Activated T-helper 1 cell treated with anti-CD3 and anti-CD28 coated beads, Interleukin-12 subunit alpha, Interleukin-12 subunit beta, Interleukin-2, Interleukin-4 antibody, amounts not matched to agents 30 ng/mL and 10 ng/mL and 1 ng/mL, durations not matched to agents 14 hours and 24 hours and 36 hours (primary cell): ENCODE measurements at regions not wholly inside any gene's neighbourhood (a gene's known extent, or its start where the extent isn't known, plus 50 kb on each side); places are given as distances from the start of the nearest gene placed in this dataset.
A peak's percentile ranks its signal among the peaks of the same experiment; 100 is the strongest.
"Not testable (repeated sequence)": the region's sequence is repeated elsewhere in the genome, so short reads cannot be mapped to it uniquely, and the experiment has no call there.

Source experiments
- DNase-seq: peaks from one replicate; pipeline ENCODE4 v3.0.0; 2021; ENCODE audit warnings: low spot score
- H3K27ac Mint-ChIP-seq: one replicate; pipeline ENCODE4 v1.8.0; 2021; ENCODE audit warnings: mild to moderate bottlenecking, mixed read lengths
- H3K27me3 Mint-ChIP-seq: one replicate; pipeline ENCODE4 v1.8.0; 2022; ENCODE audit warnings: mild to moderate bottlenecking, moderate library complexity, mixed read lengths; ENCODE audit not compliant: insufficient read depth
- H3K36me3 Mint-ChIP-seq: one replicate; pipeline ENCODE4 v1.8.0; 2021; ENCODE audit warnings: low read depth, mixed read lengths
- H3K4me1 Mint-ChIP-seq: one replicate; pipeline ENCODE4 v1.8.0; 2021; ENCODE audit warnings: low read depth, mixed read lengths
- H3K4me3 Mint-ChIP-seq: one replicate; pipeline ENCODE4 v1.8.0; 2021; ENCODE audit warnings: mild to moderate bottlenecking, moderate library complexity, mixed read lengths
- H3K9me3 Mint-ChIP-seq: one replicate; pipeline ENCODE4 v1.8.0; 2021; ENCODE audit warnings: mixed read lengths
- intact Hi-C: fragments of 100-400 bp; cut with micrococcal nuclease; formaldehyde crosslinking; loops from one replicate; pipeline ENCODE4 v1.15.1; 2024

DNA sequence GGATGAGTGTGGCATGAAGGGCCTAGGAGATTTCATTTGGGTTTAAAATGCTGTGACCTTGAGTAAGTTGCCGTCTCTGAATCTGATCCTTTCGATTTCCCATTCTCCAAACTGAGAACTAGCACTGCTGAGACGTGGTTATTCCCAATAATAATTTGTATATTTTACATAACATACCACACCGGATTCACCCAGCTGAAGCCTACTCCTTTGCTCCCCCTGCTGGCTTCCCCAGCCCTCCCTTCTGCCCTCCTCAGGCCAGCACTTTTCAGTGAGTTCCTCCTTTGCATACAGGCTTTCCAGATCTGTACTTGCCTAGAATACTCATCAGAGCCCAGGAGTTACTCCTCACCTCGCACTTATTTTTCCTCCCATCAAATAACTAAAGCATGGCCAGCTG, 255.1 kb downstream of the OR4F29 start:
- intact Hi-C loops, H3K9me3 Mint-ChIP-seq, H3K27ac Mint-ChIP-seq, H3K4me1 Mint-ChIP-seq, H3K4me3 Mint-ChIP-seq, H3K27me3 Mint-ChIP-seq, H3K36me3 Mint-ChIP-seq, DNase-seq: not testable (repeated sequence)

DNA sequence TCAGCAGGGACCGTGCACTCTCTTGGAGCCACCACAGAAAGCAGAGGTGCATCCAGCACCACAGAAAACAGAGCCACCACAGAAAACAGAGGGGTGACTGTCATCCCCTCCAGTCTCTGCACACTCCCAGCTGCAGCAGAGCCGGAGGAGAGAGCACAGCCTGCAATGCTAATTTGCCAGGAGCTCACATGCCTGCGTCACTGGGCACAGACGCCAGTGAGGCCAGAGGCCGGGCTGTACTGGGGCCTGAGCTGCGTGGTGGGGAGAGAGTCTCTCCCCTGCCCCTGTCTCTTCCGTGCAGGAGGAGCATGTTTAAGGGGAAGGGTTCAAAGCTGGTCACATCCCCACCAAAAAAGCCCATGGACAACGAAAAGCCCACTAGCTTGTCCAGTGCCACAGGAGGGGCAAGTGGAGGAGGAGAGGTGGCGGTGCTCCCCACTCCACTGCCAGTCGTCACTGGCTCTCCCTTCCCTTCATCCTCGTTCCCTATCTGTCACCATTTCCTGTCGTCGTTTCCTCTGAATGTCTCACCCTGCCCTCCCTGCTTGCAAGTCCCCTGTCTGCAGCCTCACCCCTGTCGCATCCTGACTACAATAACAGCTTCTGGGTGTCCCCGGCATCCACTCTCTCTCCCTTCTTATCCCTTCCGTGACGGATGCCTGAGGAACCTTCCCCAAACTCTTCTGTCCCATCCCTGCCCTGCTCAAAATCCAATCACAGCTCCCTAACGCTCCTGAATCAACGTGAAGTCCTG, 260.0 kb downstream of the OR4F29 start:
- H3K27me3 Mint-ChIP-seq, H3K4me3 Mint-ChIP-seq, H3K9me3 Mint-ChIP-seq, intact Hi-C loops, H3K36me3 Mint-ChIP-seq, H3K27ac Mint-ChIP-seq, H3K4me1 Mint-ChIP-seq: not testable (repeated sequence)
- peak; percentile 0 for DNase-seq

DNA sequence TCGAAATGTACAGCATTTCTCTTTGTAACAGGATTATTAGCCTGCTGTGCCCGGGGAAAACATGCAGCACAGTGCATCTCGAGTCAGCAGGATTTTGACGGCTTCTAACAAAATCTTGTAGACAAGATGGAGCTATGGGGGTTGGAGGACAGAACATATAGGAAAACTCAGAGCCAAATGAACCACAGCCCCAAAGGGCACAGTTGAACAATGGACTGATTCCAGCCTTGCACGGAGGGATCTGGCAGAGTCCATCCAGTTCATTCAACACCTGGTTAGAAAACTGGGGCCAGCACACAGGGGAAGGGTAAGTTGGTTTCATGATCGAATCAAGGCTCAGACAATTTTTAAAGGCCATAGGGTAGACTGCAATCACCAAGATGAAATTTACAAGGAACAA, 260.8 kb downstream of the OR4F29 start:
- DNase-seq, H3K4me3 Mint-ChIP-seq, H3K36me3 Mint-ChIP-seq, H3K9me3 Mint-ChIP-seq, H3K4me1 Mint-ChIP-seq, H3K27me3 Mint-ChIP-seq, intact Hi-C loops: not testable (repeated sequence)
- peak overlapping the region; percentile 14 for H3K27ac Mint-ChIP-seq

DNA sequence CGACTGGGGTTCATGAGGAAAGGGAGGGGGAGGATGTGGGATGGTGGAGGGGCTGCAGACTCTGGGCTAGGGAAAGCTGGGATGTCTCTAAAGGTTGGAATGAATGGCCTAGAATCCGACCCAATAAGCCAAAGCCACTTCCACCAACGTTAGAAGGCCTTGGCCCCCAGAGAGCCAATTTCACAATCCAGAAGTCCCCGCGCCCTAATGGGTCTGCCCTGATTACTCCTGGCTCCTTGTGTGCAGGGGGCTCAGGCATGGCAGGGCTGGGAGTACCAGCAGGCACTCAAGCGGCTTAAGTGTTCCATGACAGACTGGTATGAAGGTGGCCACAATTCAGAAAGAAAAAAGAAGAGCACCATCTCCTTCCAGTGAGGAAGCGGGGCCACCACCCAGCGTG, 261.6 kb downstream of the OR4F29 start:
- H3K36me3 Mint-ChIP-seq, H3K27me3 Mint-ChIP-seq, H3K4me1 Mint-ChIP-seq, H3K4me3 Mint-ChIP-seq, intact Hi-C loops, H3K27ac Mint-ChIP-seq, H3K9me3 Mint-ChIP-seq: not testable (repeated sequence)
- peak; percentile 0 for DNase-seq

DNA sequence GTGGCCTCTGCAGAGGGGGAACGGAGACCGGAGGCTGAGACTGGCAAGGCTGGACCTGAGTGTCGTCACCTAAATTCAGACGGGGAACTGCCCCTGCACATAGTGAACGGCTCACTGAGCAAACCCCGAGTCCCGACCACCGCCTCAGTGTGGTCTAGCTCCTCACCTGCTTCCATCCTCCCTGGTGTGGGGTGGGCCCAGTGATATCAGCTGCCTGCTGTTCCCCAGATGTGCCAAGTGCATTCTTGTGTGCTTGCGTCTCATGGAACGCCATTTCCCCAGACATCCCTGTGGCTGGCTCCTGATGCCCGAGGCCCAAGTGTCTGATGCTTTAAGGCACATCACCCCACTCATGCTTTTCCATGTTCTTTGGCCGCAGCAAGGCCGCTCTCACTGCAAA, 262.2 kb downstream of the OR4F29 start:
- H3K4me3 Mint-ChIP-seq, H3K4me1 Mint-ChIP-seq, H3K27ac Mint-ChIP-seq, DNase-seq, H3K27me3 Mint-ChIP-seq, H3K9me3 Mint-ChIP-seq, intact Hi-C loops, H3K36me3 Mint-ChIP-seq: not testable (repeated sequence)

DNA sequence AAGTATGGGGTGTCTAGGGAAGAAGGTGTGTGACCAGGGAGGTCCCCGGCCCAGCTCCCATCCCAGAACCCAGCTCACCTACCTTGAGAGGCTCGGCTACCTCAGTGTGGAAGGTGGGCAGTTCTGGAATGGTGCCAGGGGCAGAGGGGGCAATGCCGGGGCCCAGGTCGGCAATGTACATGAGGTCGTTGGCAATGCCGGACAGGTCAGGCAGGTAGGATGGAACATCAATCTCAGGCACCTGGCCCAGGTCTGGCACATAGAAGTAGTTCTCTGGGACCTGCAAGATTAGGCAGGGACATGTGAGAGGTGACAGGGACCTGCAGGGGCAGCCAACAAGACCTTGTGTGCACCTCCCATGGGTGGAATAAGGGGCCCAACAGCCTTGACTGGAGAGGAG, 264.2 kb downstream of the OR4F29 start:
- H3K36me3 Mint-ChIP-seq, H3K9me3 Mint-ChIP-seq, intact Hi-C loops, DNase-seq, H3K27ac Mint-ChIP-seq, H3K27me3 Mint-ChIP-seq, H3K4me1 Mint-ChIP-seq, H3K4me3 Mint-ChIP-seq: not testable (repeated sequence)

DNA sequence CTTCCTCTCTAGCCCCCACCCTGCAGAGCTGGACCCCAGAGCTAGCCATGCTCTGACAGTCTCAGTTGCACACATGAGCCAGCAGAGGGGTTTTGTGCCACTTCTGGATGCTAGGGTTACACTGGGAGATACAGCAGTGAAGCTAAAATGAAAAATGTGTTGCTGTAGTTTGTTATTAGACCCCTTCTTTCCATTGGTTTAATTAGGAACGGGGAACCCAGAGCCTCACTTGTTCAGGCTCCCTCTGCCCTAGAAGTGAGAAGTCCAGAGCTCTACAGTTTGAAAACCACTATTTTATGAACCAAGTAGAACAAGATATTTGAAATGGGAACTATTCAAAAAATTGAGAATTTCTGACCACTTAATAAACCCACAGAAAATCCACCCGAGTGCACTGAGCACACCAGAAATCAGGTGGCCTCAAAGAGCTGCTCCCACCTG, 264.8 kb downstream of the OR4F29 start:
- H3K4me3 Mint-ChIP-seq, H3K27ac Mint-ChIP-seq, H3K27me3 Mint-ChIP-seq, H3K9me3 Mint-ChIP-seq, intact Hi-C loops, H3K4me1 Mint-ChIP-seq, H3K36me3 Mint-ChIP-seq: not testable (repeated sequence)
- peak; percentile 0 for DNase-seq

DNA sequence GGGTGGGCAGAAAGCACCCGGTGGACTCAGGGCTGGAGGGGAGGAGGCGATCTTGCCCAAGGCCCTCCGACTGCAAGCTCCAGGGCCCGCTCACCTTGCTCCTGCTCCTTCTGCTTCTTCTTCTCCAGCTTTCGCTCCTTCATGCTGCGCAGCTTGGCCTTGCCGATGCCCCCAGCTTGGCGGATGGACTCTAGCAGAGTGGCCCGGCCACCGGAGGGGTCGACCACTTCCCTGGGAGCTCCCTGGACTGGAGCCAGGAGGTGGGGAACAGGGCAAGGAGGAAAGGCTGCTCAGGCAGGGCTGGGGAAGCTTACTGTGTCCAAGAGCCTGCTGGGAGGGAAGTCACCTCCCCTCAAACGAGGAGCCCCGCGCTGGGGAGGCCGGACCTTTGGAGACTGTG, 265.3 kb downstream of the OR4F29 start:
- not testable (repeated sequence) for H3K4me1 Mint-ChIP-seq, H3K27me3 Mint-ChIP-seq

DNA sequence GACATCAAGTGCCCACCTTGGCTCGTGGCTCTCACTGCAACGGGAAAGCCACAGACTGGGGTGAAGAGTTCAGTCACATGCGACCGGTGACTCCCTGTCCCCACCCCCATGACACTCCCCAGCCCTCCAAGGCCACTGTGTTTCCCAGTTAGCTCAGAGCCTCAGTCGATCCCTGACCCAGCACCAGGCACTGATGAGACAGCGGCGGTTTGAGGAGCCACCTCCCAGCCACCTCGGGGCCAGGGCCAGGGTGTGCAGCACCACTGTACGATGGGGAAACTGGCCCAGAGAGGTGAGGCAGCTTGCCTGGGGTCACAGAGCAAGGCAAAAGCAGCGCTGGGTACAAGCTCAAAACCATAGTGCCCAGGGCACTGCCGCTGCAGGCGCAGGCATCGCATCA, 266.0 kb downstream of the OR4F29 start:
- H3K27ac Mint-ChIP-seq, H3K9me3 Mint-ChIP-seq, H3K4me3 Mint-ChIP-seq, H3K4me1 Mint-ChIP-seq, H3K36me3 Mint-ChIP-seq, intact Hi-C loops, DNase-seq, H3K27me3 Mint-ChIP-seq: not testable (repeated sequence)

More for the DNA sequence above, 265.3 kb downstream of the OR4F29 start:
- H3K36me3 Mint-ChIP-seq, H3K27ac Mint-ChIP-seq, intact Hi-C loops, H3K9me3 Mint-ChIP-seq, H3K4me3 Mint-ChIP-seq, DNase-seq: not testable (repeated sequence)

DNA sequence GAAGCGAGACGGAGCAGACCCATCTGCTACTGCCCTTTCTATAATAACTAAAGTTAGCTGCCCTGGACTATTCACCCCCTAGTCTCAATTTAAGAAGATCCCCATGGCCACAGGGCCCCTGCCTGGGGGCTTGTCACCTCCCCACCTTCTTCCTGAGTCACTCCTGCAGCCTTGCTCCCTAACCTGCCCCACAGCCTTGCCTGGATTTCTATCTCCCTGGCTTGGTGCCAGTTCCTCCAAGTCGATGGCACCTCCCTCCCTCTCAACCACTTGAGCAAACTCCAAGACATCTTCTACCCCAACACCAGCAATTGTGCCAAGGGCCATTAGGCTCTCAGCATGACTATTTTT, 267.2 kb downstream of the OR4F29 start:
- H3K4me3 Mint-ChIP-seq, H3K4me1 Mint-ChIP-seq, intact Hi-C loops, H3K27me3 Mint-ChIP-seq, H3K27ac Mint-ChIP-seq, H3K9me3 Mint-ChIP-seq, H3K36me3 Mint-ChIP-seq: not testable (repeated sequence)
- DNase-seq: peak; percentile 0

DNA sequence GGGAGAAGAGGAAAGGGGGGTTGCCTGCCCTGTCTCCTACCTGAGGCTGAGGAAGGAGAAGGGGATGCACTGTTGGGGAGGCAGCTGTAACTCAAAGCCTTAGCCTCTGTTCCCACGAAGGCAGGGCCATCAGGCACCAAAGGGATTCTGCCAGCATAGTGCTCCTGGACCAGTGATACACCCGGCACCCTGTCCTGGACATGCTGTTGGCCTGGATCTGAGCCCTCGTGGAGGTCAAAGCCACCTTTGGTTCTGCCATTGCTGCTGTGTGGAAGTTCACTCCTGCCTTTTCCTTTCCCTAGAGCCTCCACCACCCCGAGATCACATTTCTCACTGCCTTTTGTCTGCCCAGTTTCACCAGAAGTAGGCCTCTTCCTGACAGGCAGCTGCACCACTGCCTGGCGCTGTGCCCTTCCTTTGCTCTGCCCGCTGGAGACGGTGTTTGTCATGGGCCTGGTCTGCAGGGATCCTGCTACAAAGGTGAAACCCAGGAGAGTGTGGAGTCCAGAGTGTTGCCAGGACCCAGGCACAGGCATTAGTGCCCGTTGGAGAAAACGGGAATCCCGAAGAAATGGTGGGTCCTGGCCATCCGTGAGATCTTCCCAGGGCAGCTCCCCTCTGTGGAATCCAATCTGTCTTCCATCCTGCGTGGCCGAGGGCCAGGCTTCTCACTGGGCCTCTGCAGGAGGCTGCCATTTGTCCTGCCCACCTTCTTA, 267.7 kb downstream of the OR4F29 start:
- H3K27me3 Mint-ChIP-seq, H3K36me3 Mint-ChIP-seq, H3K9me3 Mint-ChIP-seq, H3K4me1 Mint-ChIP-seq, H3K27ac Mint-ChIP-seq, intact Hi-C loops, H3K4me3 Mint-ChIP-seq: not testable (repeated sequence)
- DNase-seq: peak; percentile 0

DNA sequence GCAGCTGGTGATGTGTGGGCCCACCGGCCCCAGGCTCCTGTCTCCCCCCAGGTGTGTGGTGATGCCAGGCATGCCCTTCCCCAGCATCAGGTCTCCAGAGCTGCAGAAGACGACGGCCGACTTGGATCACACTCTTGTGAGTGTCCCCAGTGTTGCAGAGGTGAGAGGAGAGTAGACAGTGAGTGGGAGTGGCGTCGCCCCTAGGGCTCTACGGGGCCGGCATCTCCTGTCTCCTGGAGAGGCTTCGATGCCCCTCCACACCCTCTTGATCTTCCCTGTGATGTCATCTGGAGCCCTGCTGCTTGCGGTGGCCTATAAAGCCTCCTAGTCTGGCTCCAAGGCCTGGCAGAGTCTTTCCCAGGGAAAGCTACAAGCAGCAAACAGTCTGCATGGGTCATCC, 268.4 kb downstream of the OR4F29 start:
- H3K4me1 Mint-ChIP-seq, intact Hi-C loops, H3K27ac Mint-ChIP-seq, H3K4me3 Mint-ChIP-seq, H3K27me3 Mint-ChIP-seq, H3K9me3 Mint-ChIP-seq, H3K36me3 Mint-ChIP-seq: not testable (repeated sequence)
- DNase-seq: peak; percentile 0

DNA sequence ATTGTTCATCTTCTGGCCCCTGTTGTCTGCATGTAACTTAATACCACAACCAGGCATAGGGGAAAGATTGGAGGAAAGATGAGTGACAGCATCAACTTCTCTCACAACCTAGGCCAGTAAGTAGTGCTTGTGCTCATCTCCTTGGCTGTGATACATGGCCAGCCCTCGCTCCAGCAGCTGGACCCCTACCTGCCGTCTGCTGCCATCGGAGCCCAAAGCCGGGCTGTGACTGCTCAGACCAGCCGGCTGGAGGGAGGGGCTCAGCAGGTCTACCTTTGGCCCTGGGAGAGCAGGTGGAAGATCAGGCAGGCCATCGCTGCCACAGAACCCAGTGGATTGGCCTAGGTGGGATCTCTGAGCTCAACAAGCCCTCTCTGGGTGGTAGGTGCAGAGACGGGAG, 268.8 kb downstream of the OR4F29 start:
- intact Hi-C loops, H3K27me3 Mint-ChIP-seq, H3K9me3 Mint-ChIP-seq, DNase-seq, H3K36me3 Mint-ChIP-seq, H3K4me1 Mint-ChIP-seq, H3K27ac Mint-ChIP-seq, H3K4me3 Mint-ChIP-seq: not testable (repeated sequence)
